HG02981 (cell line): ENCODE measurements at regions not wholly inside any gene's neighbourhood (a gene's known extent, or its start where the extent isn't known, plus 50 kb on each side); places are given as distances from the start of the nearest gene placed in this dataset.

ENCODE experiments used
- ATAC-seq: cut with Tn5 transposase; IDR thresholded peaks from one replicate; pipeline ENCODE4 v1.9.1; 2021; ENCODE audit warnings: mild to moderate bottlenecking, moderate library complexity; ENCODE audit not compliant: unreplicated experiment

GRCh38 chr6:153668758-153669157, 370.3 kb upstream of the OPRM1 start:
- no peak for ATAC-seq

- no peak for ATAC-seq
These were observed 376.1 kb upstream of the OPRM1 start for GRCh38 chr6:153662982-153663381.

GRCh38 chr6:153645326-153645725, 393.7 kb upstream of the OPRM1 start:
- ATAC-seq: no peak

- ATAC-seq: no peak
These were observed 395.0 kb upstream of the OPRM1 start for GRCh38 chr6:153644000-153644399.

- no peak for ATAC-seq
These were observed 404.6 kb upstream of the OPRM1 start for GRCh38 chr6:153634416-153634815.

- ATAC-seq: no peak
These were observed 414.0 kb upstream of the OPRM1 start for GRCh38 chr6:153625089-153625488.

GRCh38 chr6:153624528-153624927, 414.5 kb upstream of the OPRM1 start:
- ATAC-seq: no peak

GRCh38 chr6:153623496-153623895, 415.5 kb upstream of the OPRM1 start:
- ATAC-seq: no peak

- no peak for ATAC-seq
These were observed 417.5 kb upstream of the OPRM1 start for GRCh38 chr6:153621491-153621890.

GRCh38 chr6:153621070-153621469, 418.0 kb upstream of the OPRM1 start:
- ATAC-seq: no peak

GRCh38 chr6:153618371-153619322, 420.4 kb upstream of the OPRM1 start:
- no peak for ATAC-seq

GRCh38 chr6:153616506-153616905, 422.5 kb upstream of the OPRM1 start:
- no peak for ATAC-seq

GRCh38 chr6:153613719-153614455, 425.2 kb upstream of the OPRM1 start:
- no peak for ATAC-seq

- ATAC-seq: no peak
These were observed 436.6 kb upstream of the OPRM1 start for GRCh38 chr6:153602401-153602800.

GRCh38 chr6:153599901-153600300, 439.1 kb upstream of the OPRM1 start:
- ATAC-seq: no peak

- no peak for ATAC-seq
These were observed 443.1 kb upstream of the OPRM1 start for GRCh38 chr6:153595903-153596302.

- ATAC-seq: no peak
These were observed 444.2 kb upstream of the OPRM1 start for GRCh38 chr6:153594871-153595270.

GRCh38 chr6:153591159-153591558, 447.9 kb upstream of the OPRM1 start:
- ATAC-seq: no peak

GRCh38 chr6:153590411-153590810, 448.6 kb upstream of the OPRM1 start:
- ATAC-seq: no peak

GRCh38 chr6:153588330-153588729, 450.7 kb upstream of the OPRM1 start:
- no peak for ATAC-seq

- ATAC-seq: no peak
These were observed 452.6 kb upstream of the RGS17 start for GRCh38 chr6:153583685-153584084.

- no peak for ATAC-seq
These were observed 449.7 kb upstream of the RGS17 start for GRCh38 chr6:153580776-153581175.
